HS-27A (cell line): ENCODE measurements at regions not wholly inside any gene's neighbourhood (a gene's known extent, or its start where the extent isn't known, plus 50 kb on each side); places are given as distances from the start of the nearest gene placed in this dataset.

Source experiments
- DNase-seq: peaks from one replicate; pipeline ENCODE4 v3.0.0-alpha.2; 2012; ENCODE audit warnings: low read depth, missing footprints

DNA sequence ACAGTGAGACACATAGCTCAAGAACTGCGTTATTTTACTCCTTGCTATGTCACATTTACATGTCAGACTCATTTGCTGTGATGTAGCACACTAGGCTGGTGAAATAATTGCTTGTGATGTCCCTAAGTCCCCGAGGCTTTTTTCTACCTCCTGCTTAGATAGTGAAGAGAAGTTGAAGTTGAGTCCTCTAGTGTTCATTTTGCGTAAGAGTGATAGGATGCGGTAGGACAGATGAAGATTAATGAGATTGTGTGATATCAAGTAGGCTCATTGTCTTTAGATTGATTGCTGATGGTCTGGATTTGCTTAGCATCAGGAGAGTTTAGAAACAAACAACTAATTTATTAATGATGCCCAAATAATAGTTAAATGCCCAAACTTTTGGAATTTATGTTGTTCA lies 173.6 kb upstream of the NUDT6 start:
- DNase-seq = no peak

DNA sequence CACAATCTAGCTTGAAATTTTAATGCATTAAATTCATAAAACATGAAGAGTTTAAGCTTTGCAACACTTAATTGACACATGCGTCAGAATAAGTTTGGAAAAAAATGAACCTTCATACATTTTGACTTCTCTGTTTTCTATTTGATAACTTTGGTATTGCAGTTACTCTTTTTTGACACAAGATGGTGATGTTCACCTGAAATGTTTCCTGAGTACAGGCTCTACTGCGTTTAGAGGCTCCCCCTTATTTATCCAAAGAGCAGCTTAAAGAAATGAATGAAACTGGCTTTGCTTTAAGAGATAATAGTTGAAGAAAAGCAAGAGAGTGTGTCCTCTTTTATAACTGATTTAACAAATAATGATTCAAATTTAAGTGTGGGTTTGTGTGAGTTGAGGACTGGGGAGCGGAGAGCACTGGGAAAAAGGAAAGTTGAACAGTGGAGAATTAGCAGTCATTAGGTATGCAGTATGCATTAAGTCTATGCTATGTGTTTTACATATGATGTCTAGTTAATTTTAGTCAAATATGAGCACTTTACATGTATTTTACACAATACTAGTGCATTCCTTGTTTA lies 180.6 kb upstream of the NUDT6 start:
- DNase-seq = no peak

DNA sequence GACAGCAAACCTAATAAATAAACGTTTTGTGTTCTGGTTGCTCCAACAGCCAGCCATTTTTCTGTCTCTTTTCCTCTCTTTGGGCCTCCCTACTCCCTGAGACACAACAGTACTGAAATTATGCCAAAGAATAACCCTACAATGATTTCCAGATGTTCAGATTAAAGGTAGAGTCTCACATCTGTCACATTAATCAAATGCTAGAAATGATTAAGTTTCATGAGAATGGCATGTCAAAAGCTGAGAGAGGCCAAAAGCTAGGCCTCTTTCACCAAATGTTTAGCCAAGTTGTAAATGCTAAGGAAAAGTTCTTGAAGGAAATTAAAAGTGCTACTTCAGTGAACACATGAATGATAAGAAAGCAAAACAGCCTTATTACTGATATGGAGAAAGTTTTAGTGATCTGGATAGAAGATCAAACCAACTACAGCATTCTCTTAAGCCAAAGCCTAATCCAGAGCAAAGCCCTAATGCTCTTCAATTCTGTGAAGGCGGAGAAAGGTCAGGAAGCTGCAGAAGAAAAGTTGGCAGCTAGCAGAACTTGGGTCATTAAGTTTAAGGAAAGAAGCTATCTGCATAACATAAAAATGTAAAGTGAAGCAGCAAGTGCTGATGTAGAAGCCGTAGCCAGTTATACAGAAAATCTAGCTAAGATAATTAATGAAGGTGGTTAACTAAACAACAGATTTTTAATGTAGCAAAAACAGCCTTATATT lies 182.1 kb upstream of the NUDT6 start:
- DNase-seq = no peak

DNA sequence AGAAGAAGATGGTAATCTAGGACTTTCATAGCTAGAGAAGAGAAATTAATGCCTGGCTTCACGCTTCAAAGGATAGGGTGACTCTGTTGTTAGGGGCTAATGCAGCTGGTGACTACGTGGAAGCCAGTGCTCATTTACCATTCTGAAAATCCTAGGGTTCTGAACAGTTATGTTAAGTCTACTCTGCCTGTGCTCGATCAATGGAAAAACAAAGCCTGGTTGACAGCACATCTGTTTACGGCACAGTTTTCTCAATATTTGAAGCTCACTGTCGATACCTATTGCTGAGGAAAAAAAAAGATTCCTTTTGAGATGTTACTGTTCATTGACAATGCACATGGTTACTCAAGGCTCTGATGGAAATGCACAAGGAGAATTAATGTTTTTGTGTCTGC lies 182.6 kb upstream of the NUDT6 start:
- no peak for DNase-seq

DNA sequence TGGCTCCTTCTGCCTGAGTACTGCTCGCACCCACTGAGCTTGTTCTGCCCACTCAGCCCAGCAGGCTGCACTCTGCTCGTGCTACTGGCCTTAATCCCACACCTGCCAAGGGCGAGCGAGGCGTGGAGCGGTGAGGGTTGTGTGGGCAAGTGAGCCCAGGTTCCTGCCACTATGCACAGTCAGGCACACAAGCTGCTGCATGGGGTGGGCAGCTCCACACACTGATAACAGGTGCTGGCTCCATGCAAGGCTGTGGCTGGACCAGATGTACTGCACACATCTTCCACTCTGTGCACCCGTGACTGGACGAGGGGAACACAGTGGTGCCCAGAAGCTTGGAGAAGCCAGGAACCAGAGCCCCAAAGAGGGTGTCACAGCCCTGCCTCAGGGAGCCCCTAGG lies 184.3 kb upstream of the NUDT6 start:
- DNase-seq = no peak

DNA sequence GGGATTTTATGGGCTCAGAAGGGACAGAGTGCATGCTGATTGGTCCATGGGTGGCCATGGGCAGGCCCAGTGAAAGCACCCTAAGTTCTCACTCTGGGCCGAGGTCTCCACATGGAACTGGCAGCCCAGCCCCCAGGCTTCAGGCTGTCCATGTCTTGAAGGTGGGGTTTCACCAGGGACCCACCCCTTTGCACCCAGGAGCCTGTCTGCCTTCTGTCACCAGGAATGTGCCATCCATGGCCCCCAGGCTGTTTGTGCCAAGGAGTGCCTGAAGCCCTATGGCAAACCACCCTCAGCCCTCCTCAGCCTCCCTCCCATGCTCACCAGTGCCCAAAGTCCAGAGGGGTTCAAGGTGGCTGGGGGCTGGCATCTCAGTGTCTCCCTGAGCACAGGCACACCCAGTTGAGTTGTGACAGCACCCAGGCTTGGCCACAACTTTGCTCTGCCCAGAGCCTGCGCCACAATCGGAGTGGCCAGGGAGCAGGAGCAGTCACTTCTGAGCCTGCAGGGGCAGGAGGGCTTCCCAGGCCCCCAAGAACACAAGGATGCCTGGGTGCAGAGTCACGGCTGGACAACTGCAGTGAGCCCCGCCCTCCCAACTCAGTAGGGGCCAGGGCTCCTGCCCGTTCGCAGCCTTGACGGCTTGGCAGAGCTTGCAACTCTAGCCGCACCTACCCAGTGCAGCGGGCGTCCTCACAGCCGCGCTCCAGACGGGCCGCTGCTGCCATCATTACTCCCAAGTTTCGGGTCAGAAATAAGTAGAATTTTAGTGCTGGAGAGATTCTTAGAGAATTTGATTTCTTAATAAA lies 185.3 kb upstream of the NUDT6 start:
- no peak for DNase-seq

DNA sequence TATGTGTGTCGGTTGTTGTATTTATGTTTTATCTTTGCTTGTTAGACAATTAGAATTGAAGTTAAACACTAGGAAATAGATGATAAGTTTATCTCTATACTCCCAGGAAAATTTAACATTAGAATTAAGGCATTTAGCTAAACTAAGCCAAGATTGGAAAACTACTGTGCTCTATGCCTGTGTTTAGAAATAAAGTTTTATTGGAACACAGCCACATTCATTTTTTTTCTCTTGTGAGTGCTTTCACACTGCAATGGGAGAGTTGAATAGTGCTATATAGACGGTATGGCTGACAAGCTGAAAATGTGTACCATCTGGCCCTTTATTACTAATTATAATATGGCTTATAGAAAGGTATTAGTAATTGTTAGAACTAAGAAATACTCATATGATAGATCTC lies 186.7 kb upstream of the NUDT6 start:
- DNase-seq = no peak

DNA sequence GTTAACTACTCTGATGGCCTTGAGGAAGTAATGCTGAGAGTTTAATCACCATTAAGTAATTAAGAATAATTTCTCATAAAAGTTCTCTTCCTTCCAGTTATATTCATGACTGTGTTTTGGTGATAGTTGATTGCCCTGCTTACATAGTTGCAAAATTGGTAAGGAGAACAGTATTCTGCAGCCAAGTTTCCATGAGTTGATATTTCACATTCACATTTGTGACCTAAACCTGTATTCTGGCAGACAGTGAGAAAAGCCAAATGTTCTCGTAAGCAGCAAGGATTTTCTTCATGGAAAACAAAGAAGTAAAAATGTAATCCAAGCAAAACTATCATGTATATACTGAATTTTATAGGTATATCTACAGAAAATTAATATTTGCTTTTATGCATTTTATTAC lies 187.8 kb upstream of the NUDT6 start:
- no peak for DNase-seq

DNA sequence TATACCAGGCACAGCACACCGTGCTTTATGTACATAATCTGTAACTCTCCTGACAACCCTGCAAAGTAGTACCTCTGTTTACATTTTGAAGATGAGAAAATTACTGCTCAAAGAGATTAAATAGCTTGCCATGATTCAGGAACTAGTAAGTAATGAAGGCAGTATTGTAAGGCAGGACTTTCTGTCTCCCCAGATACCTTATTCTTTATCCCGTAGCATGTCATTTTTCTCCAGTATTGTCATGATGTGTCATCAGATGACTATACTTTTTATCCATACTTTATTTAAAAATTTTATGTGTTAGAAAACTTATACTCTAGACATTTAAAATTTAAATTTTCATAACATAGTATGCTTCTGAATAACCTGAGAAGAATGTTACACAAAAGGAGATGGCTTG lies 188.3 kb upstream of the NUDT6 start:
- no peak for DNase-seq

DNA sequence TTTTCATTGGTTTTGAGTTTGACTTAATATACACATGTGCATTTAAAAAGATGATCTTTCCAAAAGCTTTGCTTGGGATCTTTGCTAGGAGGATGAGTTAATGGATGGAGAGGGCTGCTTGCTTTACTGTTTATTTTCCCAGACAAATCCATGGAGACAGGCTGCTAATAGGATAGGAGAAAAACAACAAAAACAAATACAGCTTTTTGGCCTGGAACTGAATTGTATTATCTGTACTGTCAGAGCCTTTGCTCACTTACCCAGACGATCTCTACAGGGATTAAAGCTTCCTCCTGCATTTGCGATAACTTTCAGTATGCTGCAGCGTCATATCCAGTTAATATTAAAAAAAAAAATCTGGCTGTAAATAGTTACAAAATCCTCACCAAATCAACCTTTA lies 190.8 kb upstream of the NUDT6 start:
- no peak for DNase-seq

DNA sequence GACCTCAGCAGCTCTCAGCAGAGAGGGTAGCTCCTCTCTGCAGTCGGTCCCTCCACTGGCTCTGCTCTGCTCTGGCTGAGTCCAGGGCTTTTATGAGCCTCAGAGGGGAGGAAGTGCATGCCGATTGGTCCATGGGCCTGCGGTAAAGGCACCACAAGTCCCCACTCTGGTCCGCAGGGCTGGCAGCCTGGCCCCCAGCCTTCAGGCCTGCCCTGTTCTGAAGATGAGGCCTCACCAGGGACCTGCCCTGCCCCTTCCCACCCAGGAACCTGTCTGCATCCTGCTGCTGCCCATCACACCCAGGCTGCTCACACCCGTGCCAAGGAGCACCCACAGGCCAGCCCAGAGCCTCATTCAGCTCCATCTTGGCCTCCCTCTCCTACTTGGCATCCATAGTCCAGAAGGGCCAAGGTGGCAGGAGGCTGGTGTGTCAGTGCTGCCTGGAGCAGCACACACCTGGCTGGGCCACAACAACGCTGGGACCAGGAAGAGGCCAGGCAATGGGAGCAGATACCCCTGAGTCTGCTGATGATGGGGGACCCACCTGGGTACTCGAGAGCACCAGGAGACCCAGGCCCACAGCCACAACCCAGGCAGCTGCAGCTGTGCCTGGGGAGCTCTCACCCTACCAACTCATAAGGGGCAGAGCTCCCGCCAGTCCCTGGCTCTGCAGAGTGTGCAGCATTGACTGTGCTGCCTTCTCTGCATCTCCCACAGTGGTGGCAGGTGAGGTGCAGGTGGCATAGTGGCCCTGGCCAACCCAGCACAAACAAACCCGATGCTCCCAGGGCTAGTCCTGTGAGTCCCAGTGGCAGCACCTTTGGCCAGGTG lies 191.9 kb upstream of the NUDT6 start:
- no peak for DNase-seq

DNA sequence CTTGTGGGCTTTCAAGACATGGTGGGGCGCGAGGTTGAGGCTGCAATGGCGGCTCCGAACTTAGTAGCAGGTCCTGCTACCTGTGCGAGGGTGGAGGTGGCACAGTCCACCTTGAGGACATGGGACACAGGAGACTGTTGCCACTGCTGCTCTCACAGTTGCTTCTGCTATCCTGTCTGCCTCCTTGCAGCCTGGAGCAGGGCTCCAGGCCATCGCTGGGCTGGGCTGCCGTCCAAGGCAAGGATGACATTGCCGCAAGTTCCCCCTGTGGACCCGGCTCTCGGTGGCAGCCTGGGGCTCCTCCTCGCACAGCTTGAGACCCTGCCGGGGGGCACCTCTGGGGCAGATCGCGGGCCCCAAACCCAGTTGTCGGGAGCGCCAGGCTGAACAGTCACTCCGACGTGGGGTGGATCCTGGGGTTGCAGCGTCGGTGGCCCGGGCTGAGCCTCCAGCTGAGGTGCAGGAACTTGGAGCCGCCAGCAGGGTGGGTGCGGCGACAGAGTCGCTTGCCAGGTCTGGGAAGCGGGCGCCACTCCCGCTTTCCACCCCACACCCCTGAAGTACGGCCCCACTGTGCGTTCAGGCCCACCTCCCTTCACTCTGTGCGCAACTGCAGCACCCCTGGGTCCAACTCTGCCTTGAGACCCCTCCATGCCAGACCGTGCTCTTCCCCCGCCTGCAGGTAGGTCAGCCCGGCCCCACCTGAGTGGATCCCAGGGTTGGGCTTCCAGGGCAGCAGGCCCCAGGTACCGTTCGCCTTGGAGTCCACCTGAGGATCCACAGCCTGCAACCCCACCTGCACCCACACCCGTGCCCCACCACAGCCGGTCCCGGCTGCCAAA lies 192.7 kb upstream of the NUDT6 start:
- DNase-seq = no peak

DNA sequence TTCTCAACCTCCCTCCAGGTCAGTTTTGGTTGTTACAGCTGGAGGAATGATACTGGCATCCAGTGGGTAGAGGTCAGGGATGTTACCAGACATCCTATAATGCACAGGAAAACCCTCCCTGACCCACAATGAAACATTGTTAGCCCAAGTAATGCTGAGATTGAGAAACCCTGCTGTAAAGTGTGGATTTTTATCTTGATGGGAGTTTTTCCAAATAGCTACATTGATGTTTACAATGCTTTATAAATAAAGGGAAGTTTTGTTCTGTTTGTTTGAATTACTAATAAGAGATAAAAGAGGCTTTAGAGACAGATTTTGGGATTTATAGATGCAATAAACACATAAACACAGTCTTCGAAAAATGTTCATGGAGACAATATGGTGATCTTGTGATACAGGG lies 194.0 kb upstream of the NUDT6 start:
- no peak for DNase-seq

DNA sequence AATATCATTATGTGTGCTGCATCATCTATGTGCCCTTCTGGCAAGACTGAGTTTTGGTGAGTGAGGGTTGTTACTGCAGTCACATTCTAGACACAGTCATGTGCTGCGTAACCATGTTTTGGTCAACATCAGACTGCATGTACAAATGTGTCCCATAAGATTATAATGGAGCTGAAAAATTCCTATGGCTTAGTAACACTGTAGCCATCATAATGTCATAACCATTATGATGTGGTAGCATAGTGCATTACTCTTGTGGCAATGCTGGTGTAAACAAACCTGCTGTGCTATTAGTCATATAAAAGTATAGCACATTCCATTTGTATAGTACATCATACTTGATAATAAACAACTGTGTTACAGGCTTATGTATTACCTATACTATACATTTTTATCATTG lies 198.1 kb upstream of the NUDT6 start:
- no peak for DNase-seq

DNA sequence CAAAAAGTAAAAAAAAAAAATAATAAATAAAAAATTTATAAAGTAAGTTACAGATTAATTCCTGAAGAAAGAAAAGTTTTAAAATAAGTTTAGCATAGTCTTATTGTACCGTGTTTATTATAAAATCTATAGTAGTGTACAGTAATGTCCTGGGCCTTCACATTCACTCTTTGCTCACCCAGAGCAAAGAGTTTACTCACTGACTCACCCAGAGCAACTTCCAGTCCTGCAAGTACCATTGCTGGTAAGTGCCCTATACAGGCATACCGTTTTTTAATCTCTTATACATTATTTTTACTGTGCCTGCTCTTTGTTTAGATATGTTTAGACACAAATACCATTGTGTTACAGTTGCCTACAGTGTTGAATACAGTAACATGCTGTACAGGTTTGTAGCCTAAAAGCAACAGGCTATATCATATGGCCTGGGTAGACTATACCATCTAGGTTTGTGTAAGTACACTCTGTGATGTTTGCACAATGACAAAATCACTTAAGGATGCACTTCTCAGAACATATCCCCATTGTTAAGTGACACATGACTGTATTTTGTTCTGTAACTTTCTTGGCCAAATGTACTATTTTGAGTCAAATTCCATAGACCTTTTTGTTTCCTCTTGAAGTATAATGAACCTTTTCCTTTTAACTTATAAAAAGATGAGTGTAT lies 199.0 kb upstream of the NUDT6 start:
- DNase-seq = no peak

DNA sequence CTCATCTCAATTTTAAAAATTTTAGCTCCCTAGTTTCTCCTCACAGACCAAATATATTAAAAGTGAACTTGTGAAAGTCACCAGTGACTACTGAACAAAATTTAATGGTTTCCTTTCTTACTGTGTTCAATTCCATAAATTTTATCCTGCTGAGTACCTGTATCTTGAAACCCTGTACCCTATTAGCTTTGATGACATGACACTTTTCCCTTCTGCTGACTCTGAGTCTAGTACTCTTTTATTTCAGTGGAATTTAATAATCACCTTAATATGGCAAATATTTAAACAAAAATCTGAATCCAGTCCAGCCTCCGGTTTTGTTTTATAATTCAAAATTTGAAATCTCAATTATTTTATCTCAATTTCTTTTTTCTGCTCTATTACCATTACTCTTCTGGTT lies 203.1 kb upstream of the NUDT6 start:
- no peak for DNase-seq

DNA sequence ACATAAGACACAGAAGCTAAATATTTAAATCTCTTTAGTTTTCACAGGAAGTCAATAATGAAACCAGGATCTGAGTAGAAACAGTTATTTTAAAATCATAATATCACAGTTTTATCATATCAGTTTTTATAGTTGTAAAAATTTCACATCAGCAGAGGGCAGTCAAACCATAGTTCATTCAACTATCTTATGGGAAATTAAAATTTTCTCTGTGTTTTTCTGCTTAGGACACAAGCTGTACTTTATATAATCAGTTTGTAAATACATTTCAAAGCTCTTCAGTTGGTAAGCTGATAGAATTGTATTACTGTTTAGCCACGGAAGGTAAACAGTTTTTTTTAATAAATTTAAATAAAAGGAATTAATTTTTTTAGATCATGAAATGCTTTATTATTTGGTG lies 204.8 kb upstream of the NUDT6 start:
- no peak for DNase-seq

DNA sequence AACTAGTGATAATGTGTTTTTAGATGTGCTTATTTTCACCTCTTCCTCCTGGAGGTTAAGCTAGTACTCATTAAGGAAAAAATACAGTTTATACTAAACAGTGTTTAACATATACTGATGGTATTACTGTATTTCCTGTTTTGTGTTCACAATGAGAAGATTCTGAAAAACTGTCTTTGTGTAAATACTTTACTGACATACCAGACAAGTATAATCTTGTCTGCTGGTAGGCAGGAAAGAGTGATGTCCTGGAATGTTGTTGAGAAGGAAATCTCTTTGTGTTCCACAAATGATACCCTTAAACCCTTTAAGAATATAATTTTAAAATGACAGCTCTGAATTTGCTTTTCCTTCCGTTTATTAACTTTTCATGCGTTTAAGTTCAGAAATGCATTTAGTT lies 205.5 kb upstream of the NUDT6 start:
- DNase-seq = no peak

DNA sequence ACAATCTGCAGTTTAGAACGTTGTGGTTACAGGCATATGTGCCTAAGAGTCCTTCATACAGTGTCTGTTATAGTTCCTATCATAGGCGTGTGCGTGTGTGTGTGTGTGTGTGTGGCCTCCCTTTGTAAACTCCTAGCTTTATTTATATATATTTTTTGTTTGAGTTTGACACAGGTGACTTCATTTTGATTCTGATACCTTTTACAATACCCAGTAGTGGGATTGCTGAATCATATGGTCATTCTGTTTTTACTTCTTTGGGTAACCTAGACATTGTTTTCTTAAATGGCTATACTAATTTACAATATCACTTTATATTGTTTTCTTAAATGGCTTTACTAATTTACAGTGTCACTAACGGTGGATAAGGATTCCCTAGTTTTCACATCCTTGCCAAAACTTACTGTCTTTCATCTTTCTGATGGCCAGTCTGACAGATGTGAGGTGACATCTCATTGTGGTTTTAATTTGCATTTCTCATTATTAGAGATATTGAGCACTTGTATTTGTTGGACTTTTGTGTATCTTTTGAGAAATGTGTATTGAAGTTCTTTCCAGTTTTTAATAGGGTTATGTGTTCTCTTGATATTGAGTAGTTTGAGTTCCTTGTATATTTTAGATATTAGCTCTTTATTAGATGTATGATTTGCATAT lies 211.1 kb upstream of the NUDT6 start:
- no peak for DNase-seq

DNA sequence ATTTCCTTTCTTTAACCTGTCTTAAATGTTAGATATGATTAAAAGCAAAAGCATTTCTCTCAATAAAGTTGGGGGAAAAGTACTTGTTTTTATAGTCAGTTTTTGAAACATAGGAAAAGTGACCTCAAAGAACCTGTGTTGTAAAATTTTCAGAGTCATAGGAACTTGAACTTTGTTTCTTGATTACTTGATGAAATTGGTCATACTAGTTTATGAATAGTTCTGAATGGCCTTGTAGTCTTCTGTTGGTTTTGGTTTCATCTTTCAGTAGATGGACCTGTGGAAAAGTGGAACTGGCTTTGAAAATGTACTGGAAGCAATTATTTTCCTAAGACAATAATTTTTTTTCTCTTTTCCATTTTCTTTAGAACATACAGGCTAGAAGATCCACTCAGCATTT lies 222.2 kb upstream of the NUDT6 start:
- no peak for DNase-seq

DNA sequence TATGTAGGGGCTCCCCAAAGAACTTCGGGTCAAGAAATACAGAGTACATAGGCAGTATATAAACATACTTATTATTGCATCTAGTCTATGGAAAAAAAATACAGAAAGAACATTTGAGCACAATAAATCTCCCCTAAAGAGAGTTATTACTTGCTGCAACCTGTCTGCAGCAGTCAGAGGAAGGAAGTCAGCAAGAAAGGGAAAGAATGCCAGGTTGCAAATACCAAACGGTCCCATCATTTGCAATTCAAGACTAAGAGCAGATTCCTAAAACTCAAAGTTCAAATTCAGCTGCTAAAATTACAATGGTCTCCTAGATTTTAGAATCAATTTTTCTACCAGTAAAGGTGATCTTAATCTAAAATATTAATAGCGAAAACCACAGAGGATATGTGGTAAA lies 236.2 kb upstream of the NUDT6 start:
- no peak for DNase-seq
